NT2/D1 (cell line): ENCODE measurements at regions not wholly inside any gene's neighbourhood (a gene's known extent, or its start where the extent isn't known, plus 50 kb on each side); places are given as distances from the start of the nearest gene placed in this dataset.

Source experiments
- YY1 ChIP-seq: IDR thresholded peaks from 2 replicates; pipeline ENCODE4 v1.6.1; 2011; ENCODE audit not compliant: insufficient read length, insufficient read depth
- ZNF274 ChIP-seq: IDR thresholded peaks from 2 replicates; pipeline ENCODE4 v1.6.1; 2011; ENCODE audit warnings: mild to moderate bottlenecking, low read depth, low read length

DNA sequence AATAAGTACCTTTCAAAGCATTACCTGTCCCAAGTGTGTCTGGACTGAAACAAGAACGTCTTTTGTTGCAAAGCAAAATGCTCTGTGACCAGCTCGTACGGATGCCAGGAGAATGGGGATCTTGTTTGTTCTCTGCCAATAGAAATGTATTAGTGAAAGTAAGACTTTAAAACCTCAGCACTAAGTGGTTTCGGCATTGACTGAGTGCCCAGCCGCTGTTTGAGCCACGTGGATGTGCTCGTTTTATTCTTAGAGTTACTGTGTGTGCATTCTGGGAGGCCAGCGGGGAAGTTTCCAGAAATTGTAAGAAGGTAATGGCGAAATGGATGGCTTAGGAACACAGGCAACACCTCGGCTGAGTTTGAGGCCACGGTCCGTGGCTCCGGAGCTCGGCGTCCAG, 117.1 kb upstream of the USP29 start:
- TF ChIP-seq ZNF274 = no peak
- TF ChIP-seq YY1 = no peak
